Thyroid gland (tissue), 4 donors: ENCODE measurements at regions not wholly inside any gene's neighbourhood (a gene's known extent, or its start where the extent isn't known, plus 50 kb on each side); places are given as distances from the start of the nearest gene placed in this dataset.

Experiments used
- DNase-seq, 2 donors: peaks; one replicate each; pipeline ENCODE4 v3.0.0-alpha.2; 2019
- H3K27ac ChIP-seq, 3 donors: fragments of 200-600 bp; sonication (generic); 1 replicate in 2 of 3; 2 replicates in 1 of 3; pipeline ENCODE4 v1.5.1; 2016 to 2019; ENCODE audit warnings: mild to moderate bottlenecking in 1 of 3, moderate library complexity in 1 of 3
- H3K27me3 ChIP-seq: fragments of 200-600 bp; sonication (generic); one replicate; pipeline ENCODE4 v1.5.1; 2019
- H3K36me3 ChIP-seq, 2 donors: fragments of 200-600 bp; sonication (generic); one replicate each; pipeline ENCODE4 v1.5.1; 2016 to 2019
- H3K4me1 ChIP-seq, 2 donors: fragments of 200-600 bp; sonication (generic); one replicate each; pipeline ENCODE4 v1.5.1; 2017 to 2019
- H3K4me3 ChIP-seq, 3 donors: fragments of 200-600 bp; sonication (generic); replicated peaks in 1 of 3; 1 replicate in 2 of 3; 2 replicates in 1 of 3; pipeline ENCODE4 v1.5.1; 2016; ENCODE audit warnings: mild to moderate bottlenecking in 1 of 3
- H3K9me3 ChIP-seq: fragments of 200-600 bp; sonication (generic); one replicate; pipeline ENCODE4 v1.5.1; 2017
- CTCF ChIP-seq, 6 experiments: fragments of 200-600 bp in 3 of 6; fragments of 450-650 bp in 3 of 6; sonication (generic) in 3 of 6; IDR thresholded peaks; one replicate each; pipeline ENCODE4 v1.5.1; 2016 to 2019; ENCODE audit warnings: antibody characterized with exemption in 6 of 6, mild to moderate bottlenecking in 2 of 6, inconsistent platforms in 1 of 6, moderate library complexity in 1 of 6
- POLR2A ChIP-seq, 2 donors: fragments of 450-650 bp; IDR thresholded peaks; one replicate each; pipeline ENCODE4 v1.6.1; 2017; ENCODE audit warnings: antibody characterized with exemption in 2 of 2, mild to moderate bottlenecking in 2 of 2, moderate library complexity in 1 of 2
- WGBS, 2 donors: methylation state at CpG; one replicate each; pipeline ENCODE4 v1.1.5; 2017; 5-methylcytosine and 5-hydroxymethylcytosine counted together
- intact Hi-C: fragments of 100-400 bp; cut with DNase I; formaldehyde crosslinking; loops from one replicate; pipeline ENCODE4 v1.15.1; 2023

GRCh38 chr11:127073621-127074020, 73.1 kb upstream of the KIRREL3 start:
- 63 to 72% methylated on average over 4 of the region's 4 CpGs for WGBS, 2 donors
- TF ChIP-seq CTCF (IDR thresholded peaks at IDR 0.05): no peak
- H3K27ac ChIP-seq: no peak overlapping the region
- no peaks in the 10 kb centered on the region for H3K4me1 ChIP-seq
- H3K9me3 ChIP-seq: no peaks in the 10 kb centered on the region
- intact Hi-C loops: no loop called here
- H3K27me3 ChIP-seq: no peaks in the 10 kb centered on the region
- no peak for DNase-seq
- H3K4me3 ChIP-seq: no peak overlapping the region
- no peaks in the 10 kb centered on the region for H3K36me3 ChIP-seq

GRCh38 chr11:127071606-127072005, 71.0 kb upstream of the KIRREL3 start:
- intact Hi-C loops: no loop called here
- WGBS, 2 donors: 47 to 61% methylated on average over 7 of the region's 7 CpGs
- DNase-seq: no peak
- H3K36me3 ChIP-seq: no peaks in the 10 kb centered on the region
- no peak for TF ChIP-seq POLR2A (IDR thresholded peaks at IDR 0.05)
- no peak for TF ChIP-seq CTCF (IDR thresholded peaks at IDR 0.05)
- H3K9me3 ChIP-seq: no peaks in the 10 kb centered on the region
- no peaks in the 10 kb centered on the region for H3K27me3 ChIP-seq
- H3K4me1 ChIP-seq: no peaks in the 10 kb centered on the region
- no peak overlapping the region for H3K4me3 ChIP-seq
- no peak overlapping the region for H3K27ac ChIP-seq

- Histone ChIP-seq H3K27ac (no peak overlapping the region), H3K9me3 (no peaks in the 10 kb centered on the region), H3K4me1 (no peaks in the 10 kb centered on the region), H3K27me3 (no peaks in the 10 kb centered on the region), H3K4me3 (no peak overlapping the region), H3K36me3 (no peaks in the 10 kb centered on the region)
- no peak for DNase-seq
- 58 to 89% methylated on average over 4 of the region's 4 CpGs for WGBS, 2 donors
- TF ChIP-seq CTCF (IDR thresholded peaks at IDR 0.05) (no peak), POLR2A (IDR thresholded peaks at IDR 0.05) (no peak)
- intact Hi-C loops: no loop called here
These were observed 70.2 kb upstream of the KIRREL3 start for GRCh38 chr11:127070808-127071207.

GRCh38 chr11:127066401-127067090, 66.0 kb upstream of the KIRREL3 start:
- H3K4me1 ChIP-seq: no peaks in the 10 kb centered on the region
- H3K36me3 ChIP-seq: no peaks in the 10 kb centered on the region
- TF ChIP-seq CTCF (IDR thresholded peaks at IDR 0.05): no peak
- no peak for TF ChIP-seq POLR2A (IDR thresholded peaks at IDR 0.05)
- intact Hi-C loops: no loop called here
- H3K9me3 ChIP-seq: no peaks in the 10 kb centered on the region
- no peak overlapping the region for H3K27ac ChIP-seq
- H3K27me3 ChIP-seq: no peaks in the 10 kb centered on the region
- H3K4me3 ChIP-seq: no peak overlapping the region
- DNase-seq: no peak
- WGBS, 2 donors: 68 to 70% methylated on average over 7 of the region's 7 CpGs

GRCh38 chr11:127063241-127063640, 62.7 kb upstream of the KIRREL3 start:
- no peak for DNase-seq
- Histone ChIP-seq H3K4me3 (no peak overlapping the region), H3K27me3 (no peaks in the 10 kb centered on the region), H3K36me3 (no peaks in the 10 kb centered on the region), H3K27ac (no peak overlapping the region), H3K9me3 (no peaks in the 10 kb centered on the region), H3K4me1 (no peaks in the 10 kb centered on the region)
- WGBS, 2 donors: 86 to 87% methylated on average over 3 of the region's 3 CpGs
- TF ChIP-seq CTCF (IDR thresholded peaks at IDR 0.05) (no peak), POLR2A (IDR thresholded peaks at IDR 0.05) (no peak)
- intact Hi-C loops: no loop called here
